GM18861 (cell line): ENCODE measurements at regions not wholly inside any gene's neighbourhood (a gene's known extent, or its start where the extent isn't known, plus 50 kb on each side); places are given as distances from the start of the nearest gene placed in this dataset.

Experiments
- ATAC-seq: cut with Tn5 transposase; IDR thresholded peaks from one replicate; pipeline ENCODE4 v1.9.1; 2021; ENCODE audit not compliant: unreplicated experiment

DNA sequence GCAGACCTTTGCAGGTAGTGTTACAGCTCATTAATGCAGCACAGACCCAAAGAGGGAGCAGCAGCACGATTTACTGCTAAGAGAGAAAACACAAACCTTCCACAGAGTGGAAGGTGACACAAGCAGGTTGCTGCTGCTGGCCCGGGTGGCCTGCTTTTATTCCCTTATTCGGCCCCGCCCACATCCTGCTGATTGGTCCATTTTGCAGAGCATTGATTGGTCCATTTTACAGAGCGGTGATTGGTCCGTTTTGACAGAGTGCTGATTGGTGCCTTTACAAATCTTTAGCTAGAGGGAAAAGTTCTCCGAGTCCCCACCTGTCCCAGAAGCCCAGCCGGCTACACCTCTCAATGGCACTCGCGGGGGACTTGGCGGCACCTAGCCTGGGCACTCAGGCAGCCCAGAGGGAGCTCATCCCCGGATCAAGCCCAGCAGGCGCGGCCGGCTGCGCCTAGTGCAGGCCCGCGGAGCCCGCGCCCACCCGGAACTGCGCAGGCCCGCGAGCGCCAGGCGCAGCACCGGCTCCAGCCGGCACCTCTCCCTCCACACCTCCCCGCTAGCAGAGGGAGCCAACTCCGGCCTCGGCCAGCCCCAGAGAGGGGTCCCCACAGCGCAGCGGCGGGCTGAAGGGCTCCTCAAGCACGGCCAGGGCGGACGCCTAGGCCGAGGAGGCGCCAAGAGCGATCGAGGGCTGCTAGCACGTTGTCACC is 825.6 kb upstream of the HS6ST1 start:
- ATAC-seq = no peak

DNA sequence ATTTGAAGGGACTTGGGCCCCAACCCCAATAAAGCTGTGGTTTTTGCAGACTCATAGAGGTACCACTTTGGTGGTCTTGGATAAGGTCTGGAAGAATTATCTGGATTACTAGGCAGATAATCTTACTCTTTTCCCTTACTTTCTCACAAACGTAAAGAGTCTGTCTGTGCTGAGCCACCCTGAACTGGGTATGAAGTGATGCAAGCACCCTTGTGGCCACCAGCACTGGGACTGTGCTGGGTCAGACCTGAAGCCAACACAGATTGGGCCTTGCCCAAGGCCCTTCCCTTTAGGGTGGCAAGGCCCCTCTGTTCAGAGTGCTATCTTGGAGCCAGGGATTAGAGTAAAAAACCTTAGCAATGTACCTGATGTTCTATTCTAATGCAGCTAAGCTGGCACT is 827.0 kb upstream of the RAB6C start:
- no peak for ATAC-seq

DNA sequence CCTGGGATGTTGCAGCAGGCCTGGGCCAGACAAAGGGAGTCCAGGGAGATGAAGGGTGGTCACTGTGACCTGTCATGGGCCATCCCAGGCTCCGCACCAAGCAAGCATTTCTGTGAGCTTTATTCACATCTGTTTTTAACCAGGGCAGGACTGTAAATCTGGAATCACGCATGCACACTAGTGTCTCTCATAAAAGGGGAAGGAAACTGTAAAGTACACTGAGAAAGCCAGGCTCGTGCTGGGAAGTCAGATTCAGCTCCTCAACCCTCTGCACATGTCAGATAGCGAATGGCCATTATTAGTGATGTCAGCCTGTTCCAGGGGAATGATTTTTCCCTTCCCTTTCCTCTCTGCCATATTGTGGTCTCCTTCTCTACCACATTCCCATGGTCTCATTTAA is 818.6 kb upstream of the RAB6C start:
- no peak for ATAC-seq

DNA sequence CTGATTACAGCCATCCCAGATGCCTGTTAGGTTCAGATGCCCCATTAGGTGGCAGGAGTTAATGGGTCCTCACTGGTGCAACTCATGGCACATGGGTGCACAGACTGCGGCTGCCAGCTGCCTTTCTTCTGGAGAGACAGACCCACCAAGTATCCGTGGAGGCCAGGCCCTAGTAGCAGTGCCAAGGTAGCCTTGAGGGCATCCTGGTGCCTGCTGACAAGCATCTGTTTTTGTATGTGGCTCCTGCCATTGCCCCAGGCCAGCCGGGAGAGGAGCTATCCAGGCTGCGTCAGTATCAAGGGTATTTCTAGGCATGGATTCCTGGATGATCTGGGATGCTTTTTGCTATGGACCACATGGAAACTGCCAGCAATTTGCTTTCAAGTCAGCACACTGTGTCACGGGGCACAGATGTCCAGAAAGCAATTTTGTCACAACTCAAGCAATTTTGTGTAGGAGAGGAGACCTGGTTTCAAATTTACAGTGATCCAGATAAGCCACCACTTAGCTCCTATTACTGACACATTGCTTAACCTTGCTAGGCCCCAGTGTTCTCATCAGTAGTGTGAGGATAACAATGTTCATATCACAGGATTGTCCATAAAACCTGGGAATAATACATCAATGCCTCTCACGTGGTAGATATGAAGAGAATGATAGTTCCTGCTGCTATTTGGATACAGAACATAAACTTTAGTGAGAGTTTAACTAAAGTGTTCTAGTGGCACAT is 815.1 kb upstream of the RAB6C start:
- no peak for ATAC-seq

DNA sequence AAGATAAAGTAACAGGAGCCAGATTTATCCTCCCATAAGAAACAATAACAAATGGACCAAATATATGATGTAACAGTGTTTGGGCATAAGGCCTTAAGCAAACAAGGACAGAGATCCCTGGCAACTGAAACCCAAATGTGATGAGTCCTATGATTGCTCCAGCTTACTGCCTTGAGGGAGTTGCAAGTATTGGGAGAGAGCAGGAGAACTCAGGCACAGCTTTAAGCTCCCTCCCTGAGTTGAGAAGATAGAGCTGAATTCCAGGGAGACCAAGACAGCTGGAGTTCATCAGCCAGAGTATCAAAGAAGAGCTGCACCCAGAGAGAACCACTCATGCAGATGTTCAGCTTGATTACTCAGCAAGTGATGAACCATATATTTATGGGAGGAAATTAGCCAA is 814.5 kb upstream of the RAB6C start:
- no peak for ATAC-seq

DNA sequence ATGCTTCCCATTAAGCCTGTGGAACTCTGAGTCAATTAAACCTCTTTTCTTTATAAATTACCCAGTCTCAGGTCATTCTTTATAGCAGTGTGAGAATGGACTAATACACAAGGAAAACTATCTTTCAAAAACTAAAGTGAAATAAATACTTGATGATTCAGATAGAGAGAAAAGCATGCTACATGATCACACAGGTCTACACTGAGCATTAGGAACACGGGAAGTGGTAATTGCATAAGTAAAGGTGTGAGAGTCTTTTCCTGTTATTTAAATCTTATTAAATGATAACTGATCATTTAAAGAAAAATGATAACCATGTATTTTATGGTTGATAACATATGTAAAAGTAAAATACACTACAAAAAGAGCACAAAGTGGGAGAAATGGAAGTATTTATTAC is 812.0 kb upstream of the RAB6C start:
- no peak for ATAC-seq

DNA sequence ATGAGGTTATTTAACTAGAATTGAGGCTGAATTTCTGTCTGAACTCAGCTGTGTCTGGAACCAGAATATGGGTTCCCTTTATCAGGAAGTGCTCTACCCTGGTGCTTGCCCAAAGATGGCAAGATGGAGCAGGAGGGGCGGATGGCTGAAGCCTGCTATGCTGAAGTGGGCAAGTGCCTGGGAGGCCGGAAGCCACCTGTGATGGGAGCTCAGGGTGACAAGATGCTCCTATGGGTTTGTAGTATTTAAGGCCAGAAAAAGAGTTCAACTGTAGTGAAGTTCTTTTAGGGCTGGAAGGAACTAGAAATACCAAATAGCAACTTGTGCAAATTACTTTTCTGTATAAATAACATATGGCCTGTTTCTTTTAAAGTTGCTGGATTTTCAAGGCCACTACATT is 808.9 kb upstream of the RAB6C start:
- no peak for ATAC-seq

DNA sequence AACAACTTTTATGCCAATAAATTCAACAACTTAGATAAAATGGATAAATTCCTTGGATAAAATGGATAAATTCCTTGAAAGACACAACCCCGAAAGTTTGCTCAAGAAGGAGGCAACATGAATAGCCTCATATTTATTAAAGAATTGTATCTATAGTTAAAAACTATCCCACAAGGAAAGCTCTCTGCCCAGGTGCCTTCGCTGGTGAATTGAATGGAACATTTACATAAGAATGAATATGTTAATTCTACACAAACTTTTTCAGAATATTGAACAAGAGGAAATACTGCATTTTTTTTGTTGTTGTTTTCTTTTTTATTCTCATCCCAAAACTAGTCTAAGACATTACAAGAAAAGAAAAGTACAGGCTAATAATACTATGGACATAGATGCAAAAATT is 805.3 kb upstream of the RAB6C start:
- ATAC-seq = no peak

DNA sequence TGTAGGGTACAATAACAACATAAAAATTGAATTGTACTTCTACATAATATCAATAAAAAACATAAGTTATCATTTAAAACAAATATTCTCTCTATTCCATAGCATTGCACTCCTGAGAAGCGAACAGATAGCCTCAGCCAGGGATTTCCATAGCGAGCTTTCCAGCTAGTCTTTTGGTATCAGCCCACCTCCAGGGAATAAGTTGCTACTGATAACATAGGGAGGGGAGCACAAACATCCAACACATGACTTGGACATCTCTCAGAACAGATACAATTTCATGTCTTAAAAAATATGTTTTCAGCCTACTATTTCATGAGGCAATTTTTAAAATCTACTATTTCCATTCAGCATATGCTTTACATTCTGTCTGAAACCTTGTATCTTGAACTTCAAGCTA is 804.4 kb upstream of the RAB6C start:
- ATAC-seq = no peak

DNA sequence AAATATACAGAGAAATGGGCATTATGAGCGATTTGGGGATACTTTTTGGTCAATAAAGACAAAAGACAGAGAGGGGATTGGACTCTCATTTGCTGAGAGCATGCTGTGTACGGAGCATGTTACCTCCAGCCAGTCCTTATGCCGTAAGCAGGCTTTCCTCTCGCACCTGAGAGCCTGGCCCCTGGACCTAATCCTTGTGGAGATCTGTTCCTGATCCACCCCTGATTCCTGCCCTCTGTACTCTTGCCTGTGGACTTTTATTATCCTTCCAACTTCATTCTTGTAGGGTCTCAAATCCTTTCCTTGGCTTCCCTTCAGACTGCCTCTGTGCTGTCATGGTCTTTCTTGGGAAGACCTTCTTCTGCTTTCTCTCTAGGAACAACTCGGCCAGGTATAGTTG is 803.1 kb upstream of the RAB6C start:
- no peak for ATAC-seq

DNA sequence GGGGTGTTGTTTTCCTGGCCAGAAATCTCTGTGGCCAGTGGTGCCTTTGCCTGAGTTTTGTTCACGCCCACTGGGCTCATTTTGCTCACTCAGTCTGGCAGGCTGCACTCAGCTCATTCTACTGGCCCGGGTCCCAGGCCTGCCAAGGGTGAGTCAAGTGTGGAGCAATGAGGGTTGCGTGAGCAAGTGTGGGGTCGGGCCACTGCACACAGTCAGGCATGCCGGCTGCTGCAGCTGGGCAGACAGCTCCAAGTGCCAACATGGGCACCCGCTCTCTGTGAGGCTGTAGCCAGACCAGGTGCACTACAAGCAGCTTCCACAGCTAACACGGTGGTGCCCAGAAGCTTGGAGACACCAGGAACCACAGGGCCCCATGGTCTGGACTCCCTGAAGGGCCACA is 801.1 kb upstream of the RAB6C start:
- no peak for ATAC-seq

DNA sequence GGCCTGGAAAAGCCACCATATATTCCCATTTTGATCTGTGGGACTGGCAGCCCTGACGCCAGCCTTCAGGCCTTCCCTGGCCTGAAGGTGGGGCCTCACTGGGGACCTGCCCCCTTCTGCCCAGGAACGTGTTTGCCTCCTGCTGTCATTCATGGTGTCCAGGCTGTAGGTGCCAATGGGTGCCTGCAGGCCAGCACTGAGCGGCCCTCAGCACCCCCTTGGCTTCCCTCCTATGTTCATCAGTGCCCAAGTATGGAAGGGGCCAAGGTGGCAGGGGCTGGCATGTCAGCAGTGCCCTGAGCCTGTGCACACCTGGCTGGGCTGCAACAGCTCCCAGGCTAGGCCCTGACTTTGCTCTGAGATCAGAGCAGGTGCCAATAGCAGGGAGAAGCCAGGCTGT is 800.3 kb upstream of the RAB6C start:
- ATAC-seq = no peak

DNA sequence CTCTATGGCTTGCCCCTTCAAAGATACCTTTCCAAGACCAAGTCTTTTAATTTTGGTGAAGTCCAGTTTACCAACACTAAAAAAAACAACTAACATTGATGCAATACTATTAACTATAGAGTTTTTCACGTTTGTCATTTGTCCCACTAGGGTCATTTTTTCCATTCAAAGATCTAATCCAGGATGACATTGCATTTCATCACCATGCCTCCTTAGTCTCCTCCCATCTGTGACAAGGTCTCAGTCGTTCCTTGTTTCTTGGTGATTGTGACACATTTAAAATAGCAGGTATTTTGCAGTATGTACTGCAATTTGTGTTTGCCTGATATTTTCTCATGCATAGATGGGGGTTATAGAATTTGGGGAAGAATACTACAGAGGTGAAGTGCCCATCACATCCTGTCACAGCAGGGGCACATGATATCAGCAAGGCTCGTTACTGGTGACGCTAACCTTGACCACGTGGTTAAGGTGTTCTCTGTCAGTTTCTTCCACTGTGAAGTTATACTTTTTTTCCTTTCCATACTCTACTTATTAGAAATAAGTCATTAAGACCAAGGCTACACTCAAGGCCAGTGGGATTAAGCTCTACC is 799.2 kb upstream of the RAB6C start:
- ATAC-seq = no peak

DNA sequence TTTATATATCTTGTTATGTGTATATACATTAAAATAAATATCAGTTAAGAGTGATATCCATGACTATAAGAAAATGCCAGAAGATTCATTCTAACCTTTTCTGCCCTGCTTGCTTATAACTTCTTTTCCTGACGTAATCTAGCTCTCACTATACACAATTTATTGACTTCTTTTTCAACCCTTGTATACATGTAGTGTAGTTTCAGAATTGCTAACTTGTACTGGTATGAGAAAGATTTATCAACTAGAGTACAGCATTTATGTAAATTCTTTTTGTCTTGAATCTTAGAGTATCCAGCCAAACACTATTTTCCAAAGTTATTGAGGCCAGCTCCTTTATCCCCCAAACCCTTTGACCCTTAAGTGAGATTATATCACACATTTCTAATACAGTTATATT is 798.0 kb upstream of the RAB6C start:
- ATAC-seq = no peak

DNA sequence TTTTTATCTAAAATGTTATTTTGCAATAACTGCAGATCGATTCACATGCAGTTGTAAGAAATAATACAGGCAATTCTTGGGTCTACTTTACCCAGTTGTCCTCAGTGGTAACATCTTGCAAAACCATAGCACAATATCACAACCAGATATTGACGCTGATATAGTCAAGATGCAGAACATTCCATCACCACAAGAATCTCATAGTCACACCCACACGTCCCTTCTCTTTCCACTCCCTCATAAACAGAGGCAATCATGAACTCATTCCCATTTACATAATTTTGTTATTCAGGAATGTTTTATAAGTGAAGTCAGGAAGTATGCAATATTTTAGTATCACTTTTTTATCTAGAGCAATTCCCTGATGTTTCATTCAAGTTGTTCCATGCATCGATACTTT is 797.5 kb upstream of the RAB6C start:
- ATAC-seq = no peak

DNA sequence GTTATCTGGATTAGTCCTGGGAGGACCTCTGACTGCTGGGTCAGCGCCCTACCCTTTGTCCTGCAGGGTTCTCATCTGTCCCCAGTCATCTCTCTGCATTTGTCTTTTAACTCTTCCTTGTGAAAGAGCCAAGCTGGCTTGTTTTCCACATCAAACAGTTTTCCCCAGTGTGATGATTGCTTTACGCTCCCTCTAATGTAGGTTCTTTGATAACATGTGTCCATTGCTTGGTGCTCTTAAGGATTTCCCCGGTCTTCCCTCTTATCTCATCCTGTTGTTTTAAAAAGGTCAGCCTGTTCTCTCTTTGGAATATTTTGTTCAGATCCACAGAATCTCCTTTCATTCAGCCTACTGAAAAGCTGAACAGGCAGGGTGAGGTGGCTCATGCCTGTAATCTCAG is 792.1 kb upstream of the RAB6C start:
- ATAC-seq = no peak

DNA sequence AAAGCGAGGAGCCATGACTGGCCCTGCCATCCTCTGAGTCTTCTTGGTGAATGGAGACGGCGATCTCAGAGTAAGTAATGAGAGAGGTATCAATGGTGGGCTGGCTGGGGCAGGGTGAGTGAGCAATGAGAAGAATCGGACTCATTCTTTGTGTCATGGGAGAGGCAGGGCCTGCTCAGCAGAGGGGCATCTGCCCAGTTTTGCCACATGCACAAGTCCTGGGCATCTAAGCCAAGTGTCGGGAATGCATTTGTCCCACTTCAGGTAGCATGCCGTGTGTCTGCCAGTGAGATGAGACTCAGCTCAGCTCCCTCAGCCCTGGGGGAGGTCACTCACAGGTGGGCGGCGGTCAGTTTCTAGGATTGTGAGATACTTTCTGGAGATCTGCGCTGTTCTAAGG is 791.0 kb upstream of the RAB6C start:
- no peak for ATAC-seq

DNA sequence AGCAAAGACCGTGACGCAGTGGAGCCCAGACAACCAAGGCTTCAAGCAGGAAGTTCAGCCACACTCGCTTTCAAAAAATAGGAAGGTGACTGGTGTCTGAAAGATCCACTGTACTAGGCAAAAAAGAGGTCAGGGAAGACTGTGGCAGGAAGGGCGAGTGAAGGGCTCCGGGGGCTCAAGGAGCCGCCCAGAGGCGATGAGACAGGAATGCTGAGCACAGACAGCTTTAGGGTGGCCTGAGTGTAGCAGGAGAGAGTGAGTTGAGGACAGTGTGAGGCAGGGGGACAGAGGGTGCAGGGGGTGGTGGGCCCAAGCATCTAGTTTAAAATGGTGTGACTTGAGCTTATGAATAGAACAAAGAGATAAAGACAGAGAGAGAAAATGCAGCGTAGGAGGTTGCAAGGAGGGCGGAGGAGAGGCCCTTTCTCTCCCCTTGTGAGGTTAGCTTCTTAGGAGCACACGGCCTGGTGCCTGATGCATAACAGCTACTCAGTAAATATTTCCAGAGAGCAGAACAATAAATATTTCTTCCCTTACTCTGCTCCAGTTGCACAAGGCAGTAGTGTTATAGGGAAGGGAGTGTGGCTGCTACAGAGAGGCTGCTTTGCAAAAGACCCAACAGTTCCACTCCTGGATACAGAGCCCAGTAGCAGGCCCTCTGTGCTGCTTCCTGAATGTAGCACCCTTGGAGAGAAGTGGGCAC is 789.7 kb upstream of the RAB6C start:
- ATAC-seq = no peak

DNA sequence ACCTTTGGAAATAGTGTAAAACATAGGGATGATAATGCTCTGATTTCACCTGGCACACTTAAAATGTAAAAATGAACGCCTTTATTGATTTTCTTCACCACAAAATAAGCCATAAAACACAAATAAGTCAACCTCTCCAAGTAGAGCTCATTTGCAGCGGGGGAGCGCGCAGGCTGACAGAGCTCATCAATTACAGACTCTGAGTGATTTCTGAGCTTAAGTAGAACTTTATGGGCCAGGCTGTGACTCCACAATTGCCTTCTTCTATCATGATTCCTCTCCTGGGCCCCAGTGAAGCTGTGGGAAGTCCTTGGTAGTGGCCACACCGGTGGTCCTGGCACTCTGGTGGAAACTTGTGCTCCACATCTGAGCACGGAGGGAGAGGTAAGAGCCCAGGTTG is 789.0 kb upstream of the RAB6C start:
- ATAC-seq = no peak

DNA sequence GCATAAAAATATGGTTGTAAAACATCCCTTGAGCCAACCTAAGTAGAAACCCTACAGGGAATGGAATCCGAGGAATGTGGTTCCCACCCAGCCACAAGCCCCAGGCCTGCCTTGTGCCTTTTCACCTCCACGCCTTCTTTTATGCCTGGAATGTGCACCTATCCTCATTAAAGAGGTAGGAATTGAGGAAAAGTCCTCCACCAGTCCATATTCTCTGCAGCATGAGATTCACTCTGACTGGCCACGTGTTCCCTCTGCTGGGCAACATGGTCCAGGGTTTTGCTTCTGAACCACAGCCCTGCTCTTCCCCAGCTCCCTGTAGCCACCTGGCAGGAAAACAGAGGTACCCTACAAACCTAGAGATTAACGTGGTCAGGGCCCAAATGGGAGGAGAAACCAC is 787.9 kb upstream of the RAB6C start:
- ATAC-seq = no peak

DNA sequence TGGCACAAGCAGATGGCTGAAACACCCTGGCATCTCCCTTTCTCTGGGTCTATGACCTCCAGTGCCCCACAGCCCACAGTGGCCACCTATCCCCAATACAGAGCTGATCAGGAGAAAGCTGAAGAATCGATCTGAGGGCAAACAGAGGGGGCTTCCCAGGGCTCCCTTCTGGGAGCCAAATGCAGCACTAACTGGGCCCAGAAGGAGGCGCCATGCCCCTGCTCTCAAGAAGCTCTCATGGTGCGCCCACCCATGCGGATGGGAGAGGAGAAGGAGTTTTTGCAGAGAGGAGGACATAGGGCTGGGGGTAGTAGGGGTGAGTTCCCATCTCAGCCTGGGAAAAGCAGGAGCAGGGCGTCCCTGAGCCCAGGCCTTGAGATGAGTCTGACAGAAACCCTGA is 787.3 kb upstream of the RAB6C start:
- ATAC-seq = no peak

DNA sequence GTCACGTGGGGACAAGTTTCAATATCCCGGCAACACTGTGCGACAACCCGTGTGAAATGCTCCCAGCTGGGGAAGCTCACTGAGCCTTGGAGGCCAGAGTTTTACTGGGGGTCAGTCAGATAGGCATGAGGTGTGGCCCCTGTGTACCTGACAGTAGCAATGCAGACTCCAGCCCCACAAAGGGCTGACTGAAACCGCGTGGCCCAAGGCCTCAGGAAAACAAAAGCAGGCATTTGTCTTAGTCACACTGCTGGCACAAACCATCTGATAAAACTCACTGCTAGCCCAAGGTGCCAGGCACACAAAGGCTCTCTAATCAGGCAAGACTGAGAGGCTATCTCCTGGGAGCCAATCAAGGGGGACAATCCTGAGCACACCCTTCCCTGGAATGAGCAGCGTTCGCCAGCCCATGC is 786.6 kb upstream of the RAB6C start:
- ATAC-seq = no peak
